Mesothelial cell of epicardium (in vitro differentiated cells): ENCODE measurements at regions not wholly inside any gene's neighbourhood (a gene's known extent, or its start where the extent isn't known, plus 50 kb on each side); places are given as distances from the start of the nearest gene placed in this dataset.

Experiments used
- DNase-seq, 2 experiments: peaks; one replicate each; pipeline ENCODE4 v3.0.0; 2021; ENCODE audit warnings: low spot score in 2 of 2; ENCODE audit not compliant: unreplicated experiment in 2 of 2
- H3K27ac Mint-ChIP-seq: 2 replicates; pipeline ENCODE4 v1.8.0; 2021; ENCODE audit warnings: mixed read lengths
- H3K27me3 Mint-ChIP-seq: 2 replicates; pipeline ENCODE4 v1.8.0; 2021; ENCODE audit warnings: low read depth, mixed read lengths
- H3K36me3 Mint-ChIP-seq: 2 replicates; pipeline ENCODE4 v1.8.0; 2021; ENCODE audit warnings: mixed read lengths
- H3K4me1 Mint-ChIP-seq: 2 replicates; pipeline ENCODE4 v1.8.0; 2021; ENCODE audit warnings: mixed read lengths
- H3K4me3 Mint-ChIP-seq: 2 replicates; pipeline ENCODE4 v1.8.0; 2021; ENCODE audit warnings: mild to moderate bottlenecking, moderate library complexity, mixed read lengths
- H3K9me3 Mint-ChIP-seq: 2 replicates; pipeline ENCODE4 v1.8.0; 2021; ENCODE audit warnings: mixed read lengths
- CTCF ChIP-seq: fragments of 200-600 bp; sonication (generic); IDR thresholded peaks from one replicate; pipeline ENCODE4 v1.5.0; 2021; ENCODE audit warnings: antibody characterized with exemption; ENCODE audit not compliant: unreplicated experiment

- Mint-ChIP-seq H3K36me3 (peaks cover 1% of the 10 kb centered on the region), H3K4me3 (no peak overlapping the region), H3K9me3 (peaks cover 6% of the 10 kb centered on the region), H3K27ac (peak overlapping the region; percentile 68), H3K4me1 (peaks cover 13% of the 10 kb centered on the region), H3K27me3 (no peaks in the 10 kb centered on the region)
- no peak for DNase-seq
- TF ChIP-seq CTCF: no peak
These were observed 112.0 kb upstream of the PDGFD start for GRCh38 chr11:104275992-104276391.

- TF ChIP-seq CTCF: no peak
- Mint-ChIP-seq H3K4me1 (peaks cover 6% of the 10 kb centered on the region), H3K27ac (no peak overlapping the region), H3K36me3 (peaks cover 3% of the 10 kb centered on the region), H3K4me3 (no peak overlapping the region), H3K9me3 (peaks cover 10% of the 10 kb centered on the region), H3K27me3 (no peaks in the 10 kb centered on the region)
- DNase-seq: no peak
These were observed 96.5 kb upstream of the PDGFD start for GRCh38 chr11:104260456-104260855.

- H3K4me3 Mint-ChIP-seq: no peak overlapping the region
- peaks cover 6% of the 10 kb centered on the region for H3K4me1 Mint-ChIP-seq
- no peak for TF ChIP-seq CTCF
- peaks cover 4% of the 10 kb centered on the region for H3K9me3 Mint-ChIP-seq
- no peaks in the 10 kb centered on the region for H3K36me3 Mint-ChIP-seq
- no peak overlapping the region for H3K27ac Mint-ChIP-seq
- no peak for DNase-seq
- no peaks in the 10 kb centered on the region for H3K27me3 Mint-ChIP-seq
These were observed 95.2 kb upstream of the PDGFD start for GRCh38 chr11:104259121-104259610.

GRCh38 chr11:104256525-104256924 is 92.6 kb upstream of the PDGFD start:
- TF ChIP-seq CTCF: no peak
- peaks cover 4% of the 10 kb centered on the region for H3K9me3 Mint-ChIP-seq
- no peak overlapping the region for H3K27ac Mint-ChIP-seq
- no peak overlapping the region for H3K4me3 Mint-ChIP-seq
- H3K27me3 Mint-ChIP-seq: no peaks in the 10 kb centered on the region
- no peaks in the 10 kb centered on the region for H3K36me3 Mint-ChIP-seq
- peaks cover 6% of the 10 kb centered on the region for H3K4me1 Mint-ChIP-seq
- no peak for DNase-seq

- peaks cover 4% of the 10 kb centered on the region for H3K9me3 Mint-ChIP-seq
- TF ChIP-seq CTCF: peak; percentile 21
- no peak overlapping the region for H3K27ac Mint-ChIP-seq
- no peak overlapping the region for H3K4me3 Mint-ChIP-seq
- no peaks in the 10 kb centered on the region for H3K36me3 Mint-ChIP-seq
- peaks cover 6% of the 10 kb centered on the region for H3K4me1 Mint-ChIP-seq
- H3K27me3 Mint-ChIP-seq: no peaks in the 10 kb centered on the region
- no peak for DNase-seq
These were observed 90.4 kb upstream of the PDGFD start for GRCh38 chr11:104254347-104254746.

- H3K4me3 Mint-ChIP-seq: no peak overlapping the region
- peak overlapping the region; percentile 23 for H3K27ac Mint-ChIP-seq
- H3K36me3 Mint-ChIP-seq: no peaks in the 10 kb centered on the region
- H3K9me3 Mint-ChIP-seq: no peaks in the 10 kb centered on the region
- no peaks in the 10 kb centered on the region for H3K27me3 Mint-ChIP-seq
- peaks cover 7% of the 10 kb centered on the region for H3K4me1 Mint-ChIP-seq
- no peak for TF ChIP-seq CTCF
- DNase-seq: no peak
These were observed 82.6 kb upstream of the PDGFD start for GRCh38 chr11:104246590-104246989.
